NCI-H128 (cell line): ENCODE measurements at regions not wholly inside any gene's neighbourhood (a gene's known extent, or its start where the extent isn't known, plus 50 kb on each side); places are given as distances from the start of the nearest gene placed in this dataset.
"Not testable (repeated sequence)": the region's sequence is repeated elsewhere in the genome, so short reads cannot be mapped to it uniquely, and the experiment has no call there.

Experiments
- DNase-seq: peaks from one replicate; lab custom pipeline; 2025; ENCODE audit not compliant: unreplicated experiment; lab: John Stamatoyannopoulos, UW

DNA sequence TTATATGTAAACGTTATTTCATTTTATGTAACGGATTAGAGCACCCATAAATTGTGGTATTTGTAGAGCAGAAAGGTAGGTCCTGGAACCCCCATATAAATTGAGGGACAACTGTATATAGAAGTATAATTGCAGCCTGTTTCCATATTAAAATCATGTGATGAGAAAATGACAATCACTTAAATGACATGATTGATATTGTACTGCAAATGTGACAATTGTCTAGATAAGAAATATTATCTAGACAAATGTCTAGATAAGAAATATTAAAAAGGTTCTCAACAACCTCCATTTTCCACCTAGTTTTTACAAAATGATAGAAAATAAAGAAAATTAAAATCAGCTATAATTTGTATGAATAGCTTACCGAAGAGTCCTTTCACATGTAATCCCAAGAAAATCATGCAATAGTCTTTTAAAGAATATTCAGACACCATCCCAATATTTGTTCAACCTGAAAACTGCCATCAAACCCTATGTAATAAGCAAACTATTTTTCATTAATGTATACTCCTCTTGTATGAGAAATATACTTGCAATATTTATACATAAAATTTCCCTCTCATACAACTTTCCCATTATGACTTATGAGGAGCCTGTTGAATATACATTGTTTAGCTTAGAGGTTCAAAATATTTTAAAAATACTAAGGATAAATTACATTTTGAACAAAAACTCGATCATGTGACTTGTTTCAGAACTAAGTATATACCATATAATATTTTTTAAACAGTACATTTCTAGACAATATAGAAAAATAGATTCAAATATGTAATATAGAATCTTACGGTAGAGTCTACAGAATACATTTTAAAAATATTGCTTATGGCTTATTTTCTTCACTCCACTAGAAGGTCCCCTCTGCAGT lies 153.2 kb downstream of the CRPPA start:
- DNase-seq = no peak

- no peak for DNase-seq
Measured at GRCh38 chr7:16266877-16267276, 154.5 kb downstream of the CRPPA start.

DNA sequence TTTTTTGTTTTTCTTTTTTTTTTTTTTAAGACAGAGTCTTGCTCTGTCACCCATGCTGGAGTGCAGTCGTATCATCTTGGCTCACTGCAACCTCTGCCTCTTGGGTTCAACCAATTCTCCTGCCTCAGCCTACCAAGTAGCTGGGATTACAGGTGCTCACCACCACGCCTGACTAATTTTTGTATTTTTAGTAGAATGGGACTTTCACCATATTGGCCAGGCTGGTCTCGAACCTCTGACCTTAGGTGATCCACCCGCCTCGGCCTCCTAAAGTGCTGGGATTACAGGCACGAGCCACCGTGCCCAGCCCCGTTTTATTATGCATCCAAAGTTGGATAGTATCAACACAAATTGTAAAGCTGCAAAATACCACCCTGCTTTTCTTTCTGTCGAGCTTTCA lies 154.9 kb downstream of the CRPPA start:
- DNase-seq = not testable (repeated sequence)

DNA sequence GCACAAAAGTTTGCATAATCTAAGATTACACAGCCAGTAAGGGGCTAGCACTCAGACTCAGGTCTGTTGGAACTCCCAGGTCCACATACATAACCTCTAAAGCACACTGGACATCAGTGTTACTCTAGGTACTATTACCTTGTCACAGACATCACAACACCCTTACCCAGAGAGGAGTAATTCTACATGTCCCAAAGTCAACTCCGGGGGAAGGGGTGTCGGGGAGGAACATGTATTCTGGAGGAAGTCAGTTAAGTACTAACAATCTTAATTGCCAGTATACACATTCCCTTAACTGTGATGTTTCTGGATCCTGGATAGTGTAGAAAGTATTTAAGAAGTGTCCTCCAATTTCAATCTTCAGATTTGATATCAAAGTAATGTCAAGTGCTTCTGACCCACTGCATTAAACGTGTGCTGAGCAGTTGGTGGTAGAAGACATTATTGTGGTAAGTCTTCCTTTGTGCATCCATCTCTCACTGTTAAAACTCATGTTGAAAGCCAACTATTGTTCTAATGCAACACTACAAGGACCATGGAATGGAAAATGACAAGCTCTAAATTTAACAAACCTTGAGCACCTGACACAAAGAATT lies 155.4 kb downstream of the CRPPA start:
- no peak for DNase-seq

DNA sequence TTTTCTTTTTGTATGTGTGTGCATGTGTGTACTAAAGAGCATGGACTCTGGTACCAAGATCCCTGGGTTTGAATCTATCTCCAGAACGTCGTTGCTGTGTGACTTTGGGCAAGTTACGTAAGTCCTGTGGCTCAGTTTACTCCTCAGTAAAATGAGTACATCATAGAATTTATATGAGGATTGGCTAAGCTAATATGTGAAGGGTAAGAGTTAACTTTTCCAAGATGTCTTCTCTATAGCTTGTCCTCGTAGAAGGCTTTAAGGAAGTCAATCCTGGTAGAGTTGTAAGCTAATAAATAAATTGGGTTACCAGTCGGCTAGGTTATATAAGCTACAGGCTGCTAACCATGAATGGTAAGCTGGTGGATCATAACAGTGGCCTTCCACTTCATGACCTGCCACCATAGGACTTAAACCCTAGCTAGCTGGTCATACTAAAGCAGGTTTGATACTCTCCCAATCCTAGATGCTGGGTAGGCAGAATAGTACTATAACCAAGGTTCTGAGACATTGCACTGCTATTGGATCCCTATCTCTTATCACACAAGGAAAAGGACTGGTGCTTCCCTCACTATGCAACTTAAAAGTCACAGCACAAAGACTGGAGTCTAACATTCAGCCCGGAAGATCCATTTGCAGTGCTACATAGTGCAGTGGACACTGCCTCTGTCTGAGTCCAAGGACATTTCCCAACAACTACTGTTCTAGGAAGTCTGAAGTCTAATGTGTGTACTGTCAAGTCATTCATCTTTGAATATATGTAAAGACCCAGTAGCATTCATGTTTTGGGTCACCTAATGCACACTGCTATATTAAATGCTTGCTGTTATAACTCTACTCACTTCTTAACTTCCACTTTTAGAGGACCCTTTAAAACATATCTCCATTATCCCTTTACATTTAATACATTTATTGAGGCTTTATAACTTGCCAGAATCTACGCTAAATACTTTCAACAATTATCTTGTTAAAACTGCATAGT lies 156.2 kb downstream of the CRPPA start:
- no peak for DNase-seq

GRCh38 chr7:16264036-16264819 lies 157.1 kb downstream of the CRPPA start:
- no peak for DNase-seq

DNA sequence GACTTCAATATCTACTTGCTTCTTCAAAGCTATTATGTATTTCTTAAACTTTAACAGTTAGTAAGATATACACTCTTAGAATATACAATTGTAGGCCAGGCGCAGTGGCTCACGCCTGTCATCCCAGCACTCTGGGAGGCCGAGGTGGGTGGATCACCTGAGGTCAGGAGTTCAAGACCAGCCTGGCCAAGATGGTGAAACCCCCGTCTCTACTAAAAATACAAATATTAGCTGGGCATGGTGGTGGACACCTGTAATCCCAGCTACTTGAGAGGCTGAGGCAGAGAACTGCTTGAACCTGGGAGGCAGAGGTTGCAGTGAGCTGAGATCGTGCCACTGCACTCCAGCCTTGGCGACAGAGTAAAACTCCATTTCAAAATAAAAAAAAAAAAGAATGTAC lies 158.0 kb downstream of the CRPPA start:
- DNase-seq = not testable (repeated sequence)

DNA sequence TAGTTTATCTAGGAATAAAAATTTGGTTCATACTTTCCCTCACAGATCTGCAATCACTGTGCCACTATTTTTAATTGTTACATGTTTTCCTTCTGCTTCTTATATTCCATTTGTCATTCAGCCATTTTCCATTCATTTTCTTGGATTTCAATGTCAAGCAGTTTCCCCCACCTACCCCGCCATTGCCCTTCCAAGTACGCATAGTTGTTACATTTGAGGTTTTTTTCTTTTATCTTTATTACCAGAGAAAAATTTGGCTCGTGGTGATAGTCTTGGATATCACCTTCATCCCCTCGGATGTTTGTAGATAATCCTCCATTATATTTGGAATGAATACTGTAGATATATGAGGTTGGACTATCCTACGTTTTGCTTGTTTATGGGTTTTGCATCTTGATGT lies 159.7 kb downstream of the CRPPA start:
- no peak for DNase-seq

DNA sequence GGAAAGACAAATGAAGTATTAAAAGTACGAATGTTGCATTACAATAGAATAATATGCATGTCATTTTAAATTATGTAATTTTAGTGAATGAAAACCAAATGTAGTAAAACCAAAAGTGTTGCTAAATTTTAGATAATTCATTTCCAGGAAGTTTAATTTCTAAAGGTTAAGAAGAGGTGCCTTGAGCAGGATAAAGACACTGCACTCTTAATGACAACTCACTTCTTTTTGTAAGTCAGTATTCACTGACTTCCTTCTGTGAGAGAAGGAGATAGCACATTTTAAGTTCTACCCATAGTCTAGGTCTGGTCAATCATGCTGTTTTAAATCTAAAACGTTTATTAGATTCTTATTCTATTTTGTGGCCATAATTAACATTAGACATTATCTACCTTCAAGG lies 160.2 kb downstream of the CRPPA start:
- no peak for DNase-seq

DNA sequence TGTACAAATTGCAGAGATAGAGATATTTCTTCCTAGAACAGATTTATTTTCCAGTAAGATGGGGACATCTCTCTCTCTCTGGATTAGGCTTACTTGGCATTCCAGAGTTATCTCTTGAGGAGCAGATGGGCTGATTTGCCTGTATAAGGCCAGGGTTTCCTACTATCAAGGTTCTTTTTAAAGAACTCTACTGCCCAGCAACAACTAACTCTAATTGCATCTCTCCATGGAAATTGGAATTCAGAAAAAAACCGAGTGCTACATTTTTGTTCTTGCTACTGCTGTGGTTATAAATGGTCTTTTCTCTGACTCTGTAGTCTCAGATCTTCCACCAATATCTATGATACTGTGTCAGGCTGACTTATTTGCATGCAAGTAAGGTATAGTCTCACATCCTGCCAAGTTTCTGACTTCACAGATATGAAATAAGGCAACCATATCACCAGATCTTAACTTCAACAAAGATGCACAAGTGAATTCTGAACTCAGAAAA lies 161.1 kb downstream of the CRPPA start:
- DNase-seq = no peak

GRCh38 chr7:16256419-16256818 lies 164.9 kb downstream of the CRPPA start:
- DNase-seq = not testable (repeated sequence)

DNA sequence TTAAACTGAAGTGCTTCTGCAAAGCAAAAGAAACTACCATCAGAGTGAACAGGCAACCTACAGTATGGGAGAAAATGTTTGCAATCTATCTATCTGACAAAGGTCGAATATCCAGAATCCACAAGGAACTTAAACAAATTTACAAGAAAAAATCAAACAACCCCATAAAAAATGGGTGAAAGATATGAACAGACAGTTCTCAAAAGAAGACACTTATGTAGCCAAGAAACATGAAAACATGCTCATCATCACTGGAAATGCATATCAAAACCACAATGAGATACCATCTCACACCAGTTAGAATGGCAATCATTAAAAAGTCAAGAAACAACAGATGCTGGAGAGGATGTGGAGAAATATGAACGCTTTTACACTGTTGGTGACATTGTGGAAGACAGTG lies 165.4 kb downstream of the CRPPA start:
- not testable (repeated sequence) for DNase-seq

GRCh38 chr7:16250655-16251054 lies 170.7 kb downstream of the CRPPA start:
- DNase-seq = not testable (repeated sequence)

DNA sequence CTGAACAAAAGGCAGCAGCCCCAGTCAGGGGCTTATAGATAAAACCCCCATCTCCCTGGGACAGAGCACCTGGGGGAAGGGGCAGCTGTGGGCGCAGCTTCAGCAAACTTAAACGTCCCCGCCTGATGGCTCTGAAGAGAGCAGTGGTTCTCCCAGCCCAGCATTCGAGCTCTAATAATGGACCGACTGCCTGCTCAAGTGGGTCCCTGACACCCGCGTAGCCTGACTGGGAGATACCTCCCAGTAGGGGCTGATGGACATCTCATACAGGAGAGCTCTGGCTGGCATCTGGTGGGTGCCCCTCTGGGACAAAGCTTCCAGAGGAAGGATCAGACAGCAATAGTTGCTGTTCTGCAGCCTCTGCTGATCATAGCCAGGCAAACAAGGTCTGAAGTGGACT lies 172.1 kb downstream of the CRPPA start:
- not testable (repeated sequence) for DNase-seq

GRCh38 chr7:16248556-16248955 lies 172.8 kb downstream of the CRPPA start:
- not testable (repeated sequence) for DNase-seq

GRCh38 chr7:16244469-16244868 lies 176.9 kb downstream of the CRPPA start:
- DNase-seq = no peak

- no peak for DNase-seq
Measured at GRCh38 chr7:16242920-16243319, 178.4 kb downstream of the CRPPA start.

GRCh38 chr7:16241017-16241416 lies 180.3 kb downstream of the CRPPA start:
- DNase-seq = no peak

DNA sequence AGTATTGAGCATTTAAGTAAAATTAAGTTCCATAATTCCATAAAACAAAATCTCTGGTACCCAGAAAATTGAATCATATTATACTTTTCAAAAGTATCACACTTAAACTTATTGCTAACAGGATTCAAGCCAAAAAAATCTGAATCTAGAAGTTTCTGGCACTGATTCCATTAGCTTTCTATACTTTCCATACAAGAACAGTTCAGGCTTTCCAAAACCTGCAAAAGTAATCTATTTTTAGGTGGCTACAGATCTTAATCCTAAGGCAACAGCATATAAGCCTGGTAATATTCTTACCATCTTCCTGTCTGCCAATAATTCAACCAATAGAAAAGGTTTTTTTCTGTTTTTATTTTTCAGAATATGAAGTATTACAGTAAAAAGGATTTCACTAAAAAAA lies 185.0 kb downstream of the CRPPA start:
- no peak for DNase-seq
